T-helper 2 cell treated with Interferon-gamma antibody and Interleukin-4, amounts not matched to agents 5 μg/mL and 100 μg/mL, for 36 hours (primary cell): ENCODE measurements at regions not wholly inside any gene's neighbourhood (a gene's known extent, or its start where the extent isn't known, plus 50 kb on each side); places are given as distances from the start of the nearest gene placed in this dataset.
"Not testable (repeated sequence)": the region's sequence is repeated elsewhere in the genome, so short reads cannot be mapped to it uniquely, and the experiment has no call there.

Experiments used
- DNase-seq: peaks from one replicate; pipeline ENCODE4 v3.0.0; 2021; ENCODE audit warnings: low spot score
- H3K27ac Mint-ChIP-seq: one replicate; pipeline ENCODE4 v1.8.0; 2021; ENCODE audit warnings: mild to moderate bottlenecking, mixed read lengths
- H3K27me3 Mint-ChIP-seq: one replicate; pipeline ENCODE4 v1.8.0; 2021; ENCODE audit warnings: low read depth, mixed read lengths
- H3K36me3 Mint-ChIP-seq: one replicate; pipeline ENCODE4 v1.8.0; 2021; ENCODE audit warnings: low read depth, mixed read lengths
- H3K4me1 Mint-ChIP-seq: one replicate; pipeline ENCODE4 v1.8.0; 2021; ENCODE audit warnings: low read depth, mixed read lengths
- H3K4me3 Mint-ChIP-seq: one replicate; pipeline ENCODE4 v1.8.0; 2022; ENCODE audit warnings: mild to moderate bottlenecking, moderate library complexity, mixed read lengths
- H3K9me3 Mint-ChIP-seq: one replicate; pipeline ENCODE4 v1.8.0; 2021; ENCODE audit warnings: mixed read lengths

DNA sequence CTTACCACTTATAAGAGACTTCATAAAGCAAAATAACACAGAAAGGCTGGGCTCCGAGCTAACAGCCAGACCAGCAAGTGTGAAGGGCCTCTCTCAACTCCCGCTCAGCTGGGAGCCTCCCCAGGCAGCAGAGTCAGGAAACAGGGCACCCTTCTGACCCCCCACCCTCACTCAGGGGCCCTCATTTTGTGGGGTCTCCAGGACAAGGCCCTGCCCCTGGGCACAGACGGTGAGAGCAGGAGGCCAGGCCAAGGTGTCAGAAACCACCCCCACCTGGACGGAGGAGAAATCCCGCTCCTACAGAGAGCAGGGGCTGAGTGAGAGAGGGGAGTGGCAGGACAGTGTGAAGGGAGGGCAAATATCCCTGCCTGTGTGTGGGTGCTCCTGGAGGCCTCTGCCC is 135.8 kb upstream of the FOXD4L5 start:
- Mint-ChIP-seq H3K9me3 (peaks cover 55% of the 10 kb centered on the region), H3K27me3 (no peaks in the 10 kb centered on the region), H3K27ac (no peak overlapping the region), H3K4me3 (no peak overlapping the region), H3K4me1 (no peaks in the 10 kb centered on the region), H3K36me3 (peaks cover 8% of the 10 kb centered on the region)
- no peak for DNase-seq

DNA sequence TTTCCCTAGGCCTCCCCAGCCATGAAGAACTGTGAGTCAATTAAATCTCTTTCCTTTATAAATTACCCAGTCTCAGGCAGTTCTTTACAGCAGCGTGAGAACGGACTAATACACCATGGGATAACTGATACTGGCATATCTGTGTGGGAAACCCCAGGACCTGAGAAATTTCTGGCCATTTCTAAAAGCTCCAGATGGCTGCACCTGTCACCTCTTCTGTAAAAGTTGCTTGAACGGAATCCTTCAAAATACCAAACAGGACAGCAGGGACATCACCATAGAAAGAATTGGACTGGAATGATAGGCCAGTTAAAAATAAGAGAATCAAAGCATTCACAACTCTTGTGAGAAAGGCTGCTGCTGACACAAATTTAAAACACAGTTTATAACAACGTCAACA is 134.0 kb upstream of the FOXD4L5 start:
- not testable (repeated sequence) for H3K36me3 Mint-ChIP-seq, H3K4me3 Mint-ChIP-seq, H3K27ac Mint-ChIP-seq, DNase-seq, H3K27me3 Mint-ChIP-seq, H3K4me1 Mint-ChIP-seq
- H3K9me3 Mint-ChIP-seq = peaks cover 57% of the 10 kb centered on the region

DNA sequence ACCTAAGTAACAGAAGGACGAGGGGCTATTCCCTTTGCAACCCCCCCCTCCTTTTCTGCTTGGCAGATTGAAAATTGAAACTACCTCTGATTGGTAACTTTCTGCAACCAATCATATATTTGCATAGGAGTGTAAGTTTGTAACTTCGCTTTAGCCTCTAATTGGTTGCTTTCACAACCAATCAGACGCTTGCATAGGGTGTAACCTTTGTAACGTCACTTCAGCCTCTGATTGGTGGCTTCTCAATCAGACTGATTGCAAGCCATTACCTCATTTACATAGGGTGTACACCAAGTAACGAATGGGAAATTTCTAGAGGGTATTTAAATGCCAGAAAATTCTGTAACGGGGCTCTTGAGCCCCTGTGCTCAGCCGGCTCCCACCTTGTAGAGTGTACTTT is 131.9 kb upstream of the FOXD4L5 start:
- not testable (repeated sequence) for H3K4me3 Mint-ChIP-seq, H3K27ac Mint-ChIP-seq, H3K27me3 Mint-ChIP-seq, H3K36me3 Mint-ChIP-seq, H3K4me1 Mint-ChIP-seq, DNase-seq
- peaks cover 48% of the 10 kb centered on the region for H3K9me3 Mint-ChIP-seq

DNA sequence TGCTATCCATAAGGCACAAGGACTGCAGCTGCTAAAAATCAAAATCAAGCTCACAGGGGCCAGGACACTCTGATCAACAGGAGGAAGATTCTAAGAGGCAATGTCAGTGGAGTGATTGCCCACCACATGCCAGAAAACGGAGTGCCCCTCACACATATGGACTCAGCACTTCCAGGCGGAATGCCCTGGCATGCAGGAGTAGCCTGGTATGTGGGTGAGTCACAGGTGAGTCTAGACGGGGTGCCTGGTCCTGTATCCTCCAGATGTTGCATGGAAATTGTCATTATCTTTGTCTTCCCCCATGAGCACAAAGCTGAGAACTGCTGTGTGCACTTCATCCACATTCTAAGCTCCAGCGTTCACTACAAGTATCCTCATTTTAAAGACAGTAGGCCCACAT is 129.2 kb upstream of the FOXD4L5 start:
- DNase-seq, H3K27ac Mint-ChIP-seq: not testable (repeated sequence)
- peaks cover 41% of the 10 kb centered on the region for H3K9me3 Mint-ChIP-seq

DNA sequence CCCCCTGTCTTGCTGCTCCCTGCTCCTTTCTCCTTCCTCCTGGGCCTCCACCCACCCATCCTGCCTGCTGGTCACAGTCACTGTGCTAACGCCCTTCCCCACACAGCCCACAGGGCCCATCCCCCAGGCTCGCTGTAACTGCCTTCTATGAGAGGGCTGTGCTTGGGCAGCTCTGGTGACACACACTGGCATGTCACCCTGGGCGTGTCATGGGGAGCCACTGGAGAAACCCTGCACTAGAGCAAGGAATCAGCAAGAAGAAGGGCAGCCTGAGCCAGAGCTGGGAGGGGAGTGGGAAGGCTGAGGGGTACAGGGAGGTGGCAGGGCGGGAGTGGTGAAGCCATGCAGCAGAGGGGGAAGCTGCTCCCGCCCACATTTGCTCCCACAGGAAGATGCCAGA is 128.4 kb upstream of the FOXD4L5 start:
- peaks cover 35% of the 10 kb centered on the region for H3K9me3 Mint-ChIP-seq
- H3K4me1 Mint-ChIP-seq, H3K27ac Mint-ChIP-seq, H3K4me3 Mint-ChIP-seq, DNase-seq, H3K36me3 Mint-ChIP-seq, H3K27me3 Mint-ChIP-seq: not testable (repeated sequence)

More for the DNA sequence above, 129.2 kb upstream of the FOXD4L5 start:
- H3K36me3 Mint-ChIP-seq, H3K27me3 Mint-ChIP-seq, H3K4me1 Mint-ChIP-seq, H3K4me3 Mint-ChIP-seq: not testable (repeated sequence)

DNA sequence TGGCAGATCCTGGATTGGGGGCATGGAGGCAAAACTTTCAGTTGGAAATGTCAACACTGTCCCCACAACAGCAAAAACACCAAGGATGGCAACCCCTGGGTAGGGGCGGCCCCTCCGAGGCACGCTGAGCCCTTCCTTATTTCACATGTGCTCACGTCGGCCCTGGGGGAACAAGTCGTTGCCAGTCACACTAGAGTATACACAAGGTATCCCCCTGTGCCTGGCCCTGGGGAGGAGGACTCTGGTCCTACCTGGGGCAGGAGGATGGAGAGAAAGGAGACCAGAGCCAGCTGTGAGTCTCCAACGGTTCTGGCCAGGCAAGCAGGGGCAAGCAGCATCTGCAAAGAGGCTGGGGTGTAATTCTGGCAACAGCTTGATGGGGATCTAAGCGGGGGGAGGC is 126.9 kb upstream of the FOXD4L5 start:
- Mint-ChIP-seq H3K27me3 (no peaks in the 10 kb centered on the region), H3K27ac (no peak overlapping the region), H3K4me1 (no peaks in the 10 kb centered on the region), H3K4me3 (no peak overlapping the region), H3K36me3 (peaks cover 5% of the 10 kb centered on the region), H3K9me3 (peaks cover 38% of the 10 kb centered on the region)
- DNase-seq = no peak

DNA sequence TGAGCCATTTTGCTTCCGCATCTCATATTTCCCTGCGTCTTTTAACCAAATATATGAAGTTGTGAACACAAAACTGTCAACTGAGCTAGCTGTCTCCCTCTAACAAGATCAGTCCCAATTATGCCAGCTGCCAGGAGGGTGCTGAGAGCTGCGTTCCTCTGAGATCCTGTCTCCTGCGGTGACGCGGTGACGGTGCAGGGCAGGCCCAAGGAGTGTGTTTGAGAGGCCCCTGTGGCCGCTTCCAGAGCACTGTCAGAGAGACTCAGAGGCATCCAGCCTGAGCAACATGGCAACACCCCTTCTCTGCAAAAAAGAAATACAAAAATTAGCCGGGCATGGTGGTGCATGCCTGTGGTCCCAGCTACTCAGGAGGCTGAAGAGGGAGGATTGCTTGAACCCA is 126.3 kb upstream of the FOXD4L5 start:
- no peak overlapping the region for H3K4me3 Mint-ChIP-seq
- no peak for DNase-seq
- no peaks in the 10 kb centered on the region for H3K4me1 Mint-ChIP-seq
- no peaks in the 10 kb centered on the region for H3K27me3 Mint-ChIP-seq
- H3K36me3 Mint-ChIP-seq = peaks cover 5% of the 10 kb centered on the region
- peaks cover 39% of the 10 kb centered on the region for H3K9me3 Mint-ChIP-seq
- no peak overlapping the region for H3K27ac Mint-ChIP-seq

DNA sequence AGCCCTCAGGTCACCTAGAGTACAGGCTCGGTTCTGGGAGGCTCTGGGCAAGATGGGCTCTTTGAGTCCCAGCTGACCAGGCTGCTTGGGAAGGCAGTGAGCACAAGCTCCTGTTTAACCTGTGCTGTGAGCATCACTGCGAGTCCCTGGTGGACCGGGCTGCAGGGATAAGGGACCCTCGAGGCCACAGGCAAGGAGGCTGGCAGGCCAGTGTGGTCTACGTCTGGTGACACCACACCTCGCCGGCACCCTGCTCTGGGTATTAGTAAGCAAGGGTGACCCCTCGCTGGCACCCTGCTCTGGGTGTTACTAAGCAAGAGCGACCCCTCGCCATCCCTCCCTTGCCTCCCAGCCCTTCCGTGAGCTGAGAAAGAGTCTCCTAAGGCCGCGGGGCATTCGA is 125.9 kb upstream of the FOXD4L5 start:
- Mint-ChIP-seq H3K36me3 (peaks cover 5% of the 10 kb centered on the region), H3K4me3 (no peak overlapping the region), H3K27me3 (no peaks in the 10 kb centered on the region), H3K9me3 (peaks cover 43% of the 10 kb centered on the region), H3K4me1 (no peaks in the 10 kb centered on the region), H3K27ac (no peak overlapping the region)
- no peak for DNase-seq

DNA sequence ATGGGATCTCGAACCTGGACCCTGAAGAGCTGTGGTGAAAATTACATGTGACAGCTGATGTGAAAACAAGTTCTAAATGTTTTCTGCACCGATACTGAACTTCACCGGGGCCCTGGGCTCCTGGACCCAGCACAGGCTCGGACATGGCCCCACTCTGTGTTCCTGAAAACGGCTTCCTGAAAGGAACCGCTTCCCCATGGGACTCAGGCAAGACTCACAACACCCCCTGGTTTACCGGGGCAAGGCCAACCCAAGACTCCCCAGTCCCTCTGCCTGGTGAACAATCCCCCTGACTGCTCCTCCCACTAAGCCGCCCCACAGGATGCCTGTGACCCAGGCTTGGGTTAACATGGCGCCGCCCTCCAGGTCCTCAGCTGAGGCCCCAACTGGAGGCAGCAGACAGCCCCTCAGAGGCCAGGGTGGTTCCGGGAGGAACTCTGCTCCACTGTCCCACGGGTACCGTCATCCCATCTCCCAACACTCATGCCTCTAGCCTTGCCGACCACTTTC is 124.5 kb upstream of the FOXD4L5 start:
- Mint-ChIP-seq H3K27me3 (no peaks in the 10 kb centered on the region), H3K27ac (no peak overlapping the region), H3K9me3 (peaks cover 32% of the 10 kb centered on the region), H3K4me3 (no peak overlapping the region), H3K4me1 (no peaks in the 10 kb centered on the region), H3K36me3 (peaks cover 5% of the 10 kb centered on the region)
- DNase-seq = no peak

DNA sequence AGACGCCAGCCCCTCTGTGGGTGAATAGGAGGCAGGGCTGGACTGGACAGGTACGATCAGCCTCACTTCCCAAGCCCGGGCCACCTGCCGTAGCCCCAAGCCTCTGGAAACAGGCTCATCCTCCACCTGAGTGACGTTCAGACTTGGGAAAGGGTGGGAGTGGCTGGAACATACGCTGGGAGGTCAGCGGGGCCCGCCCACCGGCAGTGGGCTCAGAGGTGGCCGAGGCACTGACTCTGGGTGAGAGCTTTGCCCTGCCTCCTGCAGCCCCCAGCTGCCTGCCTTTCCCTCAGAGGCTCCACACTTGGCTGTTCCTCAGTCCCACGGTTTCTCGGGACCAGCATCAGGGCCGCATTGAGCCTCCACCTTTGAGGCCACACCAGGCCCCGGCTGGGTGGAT is 123.8 kb upstream of the FOXD4L5 start:
- not testable (repeated sequence) for H3K27me3 Mint-ChIP-seq, H3K27ac Mint-ChIP-seq, DNase-seq, H3K4me1 Mint-ChIP-seq, H3K4me3 Mint-ChIP-seq, H3K36me3 Mint-ChIP-seq
- peaks cover 28% of the 10 kb centered on the region for H3K9me3 Mint-ChIP-seq

DNA sequence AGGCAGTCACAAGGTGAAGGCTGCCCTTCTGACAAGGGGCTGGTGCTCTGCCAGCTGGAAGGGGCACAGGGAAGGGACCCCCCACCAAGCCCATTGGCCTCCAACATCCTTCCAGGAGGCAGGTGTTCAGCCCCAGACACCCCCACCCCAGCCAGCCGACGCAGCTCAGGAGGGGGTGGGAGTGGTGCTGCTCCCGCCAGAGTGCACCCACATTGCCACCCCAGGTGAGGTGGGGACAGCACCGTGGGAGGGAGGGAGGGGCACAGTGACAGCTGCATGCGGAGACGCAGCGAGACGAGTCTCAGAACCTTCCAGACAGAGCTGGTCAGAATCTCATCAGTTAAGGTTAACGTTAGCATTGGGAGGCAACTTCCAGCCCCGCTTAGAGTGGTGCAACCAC is 121.6 kb upstream of the FOXD4L5 start:
- H3K27ac Mint-ChIP-seq, H3K4me1 Mint-ChIP-seq, H3K36me3 Mint-ChIP-seq, DNase-seq, H3K27me3 Mint-ChIP-seq, H3K4me3 Mint-ChIP-seq: not testable (repeated sequence)
- peaks cover 32% of the 10 kb centered on the region for H3K9me3 Mint-ChIP-seq

DNA sequence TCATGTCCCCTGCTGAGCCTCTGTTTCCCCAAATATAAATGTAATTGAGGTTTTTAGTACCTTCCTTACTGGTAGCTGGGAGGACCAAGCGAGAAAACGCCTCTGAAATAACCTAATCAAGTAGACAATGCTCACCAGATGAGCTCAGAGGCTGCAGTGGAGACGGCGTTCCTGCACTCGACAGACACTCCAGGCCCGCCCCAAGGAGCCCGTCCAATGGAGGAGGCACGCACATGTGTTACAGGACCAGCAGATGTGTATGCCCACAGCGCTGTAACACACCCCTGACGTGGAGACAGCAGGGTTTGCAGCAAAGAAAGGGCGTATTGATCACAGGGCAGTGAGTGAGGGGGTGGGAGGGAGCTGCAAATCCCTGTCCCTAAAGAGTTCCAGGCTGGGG is 120.8 kb upstream of the FOXD4L5 start:
- H3K27me3 Mint-ChIP-seq, H3K27ac Mint-ChIP-seq, DNase-seq, H3K4me1 Mint-ChIP-seq, H3K36me3 Mint-ChIP-seq, H3K4me3 Mint-ChIP-seq: not testable (repeated sequence)
- peaks cover 32% of the 10 kb centered on the region for H3K9me3 Mint-ChIP-seq

DNA sequence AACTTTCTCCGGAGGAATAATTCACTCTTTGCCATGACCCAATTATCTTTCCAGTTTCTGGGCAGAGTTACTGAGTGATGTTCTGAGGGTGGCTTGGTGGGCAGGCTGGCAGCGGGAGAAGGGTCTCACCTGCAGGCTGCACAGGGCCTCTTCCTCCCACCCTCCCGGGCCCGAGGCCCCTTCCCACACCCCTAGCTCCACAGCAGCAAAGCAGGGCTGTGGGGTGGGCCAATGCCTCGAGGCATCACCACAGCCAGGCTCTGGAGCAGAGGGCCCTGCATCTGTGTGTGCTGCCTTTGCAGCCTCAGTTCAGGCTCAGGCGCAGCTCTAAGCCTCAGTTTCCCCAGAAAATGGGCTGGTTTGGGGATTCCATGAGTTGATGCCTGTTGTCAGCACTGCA is 120.2 kb upstream of the FOXD4L5 start:
- Mint-ChIP-seq H3K27me3 (no peaks in the 10 kb centered on the region), H3K36me3 (peaks cover 5% of the 10 kb centered on the region), H3K4me3 (no peak overlapping the region), H3K9me3 (peaks cover 34% of the 10 kb centered on the region), H3K27ac (no peak overlapping the region), H3K4me1 (no peaks in the 10 kb centered on the region)
- DNase-seq = no peak

DNA sequence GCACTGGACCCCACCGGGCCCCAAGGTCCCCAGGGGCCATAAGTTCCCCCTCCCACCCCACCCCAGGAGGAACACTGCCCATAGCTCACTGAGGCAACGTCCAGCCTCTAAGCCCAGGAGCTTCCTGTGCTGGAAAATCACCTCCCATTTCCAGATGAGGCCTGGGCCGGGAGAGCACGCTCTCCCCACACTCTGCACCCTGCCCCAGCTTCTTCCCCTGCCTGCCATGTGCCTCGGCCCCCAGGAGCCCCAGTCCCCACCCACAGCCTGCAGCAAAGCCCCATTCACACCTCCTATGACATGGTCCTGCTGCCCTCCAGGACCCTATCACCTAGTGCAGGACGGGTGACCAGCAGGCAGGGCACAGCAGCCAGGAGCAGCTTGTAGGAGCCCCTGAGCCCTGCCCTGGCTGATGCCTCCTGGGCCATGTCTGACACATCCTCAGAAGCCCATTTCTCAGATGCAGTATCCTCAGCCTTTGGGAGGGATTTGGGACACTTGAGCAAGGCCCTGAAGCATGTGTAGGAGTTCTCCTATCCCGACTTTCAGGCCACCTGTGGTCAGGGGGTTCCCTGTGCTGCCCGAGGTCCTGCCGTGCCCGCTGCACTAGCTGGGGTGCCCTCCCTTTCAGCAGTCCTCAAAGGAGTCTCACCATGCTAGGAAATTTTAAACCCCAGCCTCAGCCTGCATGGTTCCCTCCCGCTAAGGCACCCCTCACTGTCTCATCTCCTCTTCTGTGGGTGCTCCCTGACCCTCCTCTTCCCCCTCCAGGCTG is 119.4 kb upstream of the FOXD4L5 start:
- Mint-ChIP-seq H3K27me3 (no peaks in the 10 kb centered on the region), H3K9me3 (peaks cover 29% of the 10 kb centered on the region), H3K4me1 (no peaks in the 10 kb centered on the region), H3K4me3 (no peak overlapping the region), H3K36me3 (peaks cover 5% of the 10 kb centered on the region), H3K27ac (no peak overlapping the region)
- no peak for DNase-seq

DNA sequence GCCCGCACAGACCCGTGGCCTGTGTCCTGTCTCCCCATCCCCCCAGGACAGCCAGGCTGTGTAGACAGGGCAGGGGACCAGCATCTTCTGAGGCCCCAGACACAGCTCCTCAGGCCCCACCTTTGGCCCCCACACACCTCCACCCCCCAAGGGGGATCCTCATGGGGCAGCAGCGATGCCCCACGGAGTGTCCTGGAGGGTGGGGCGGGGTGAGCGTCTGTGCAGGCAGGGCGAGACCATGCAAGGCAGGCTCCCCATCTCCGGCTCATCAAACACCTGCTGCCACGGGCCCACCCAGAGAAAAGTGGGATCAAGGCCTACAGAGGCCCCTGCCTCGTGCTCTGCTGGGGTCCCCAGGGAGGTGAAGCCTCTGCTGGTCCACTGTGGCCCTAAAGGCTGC is 118.7 kb upstream of the FOXD4L5 start:
- H3K27me3 Mint-ChIP-seq = no peaks in the 10 kb centered on the region
- peaks cover 5% of the 10 kb centered on the region for H3K36me3 Mint-ChIP-seq
- no peak overlapping the region for H3K4me3 Mint-ChIP-seq

More for the DNA sequence above, 118.7 kb upstream of the FOXD4L5 start:
- Mint-ChIP-seq H3K9me3 (peaks cover 34% of the 10 kb centered on the region), H3K4me1 (no peaks in the 10 kb centered on the region), H3K27ac (no peak overlapping the region)
- no peak for DNase-seq
